ENCODE measurements at regions not wholly inside any gene's neighbourhood (a gene's known extent, or its start where the extent isn't known, plus 50 kb on each side); places are given as distances from the start of the nearest gene placed in this dataset.

- no peak for DNase-seq (ENCODE audit: low read depth)
- H3K4me3 ChIP-seq (ENCODE audit: low read length): no peak overlapping the region
- TF ChIP-seq CTCF (conservative IDR thresholded peaks at IDR 0.05; ENCODE audit: low read length): no peak
Measured at GRCh38 chr12:107986183-107986582, 142.9 kb upstream of the WSCD2 start.

- peak; percentile 36 for TF ChIP-seq CTCF (conservative IDR thresholded peaks at IDR 0.05; ENCODE audit: low read length)
- no peak for DNase-seq (ENCODE audit: low read depth)
- no peak overlapping the region for H3K4me3 ChIP-seq (ENCODE audit: low read length)
Measured at GRCh38 chr12:107990325-107990724, 138.8 kb upstream of the WSCD2 start.

GRCh38 chr12:107992029-107992428 lies 137.1 kb upstream of the WSCD2 start:
- no peak for DNase-seq (ENCODE audit: low read depth)
- H3K4me3 ChIP-seq (ENCODE audit: low read length): no peak overlapping the region

GRCh38 chr12:107992870-107993451 lies 136.1 kb upstream of the WSCD2 start:
- TF ChIP-seq CTCF (conservative IDR thresholded peaks at IDR 0.05; ENCODE audit: low read length): peak; percentile 55
- peak; percentile 30 for DNase-seq (ENCODE audit: low read depth)

More at GRCh38 chr12:107992029-107992428, 137.1 kb upstream of the WSCD2 start:
- TF ChIP-seq CTCF (conservative IDR thresholded peaks at IDR 0.05; ENCODE audit: low read length): no peak

GRCh38 chr12:107998863-107999262 lies 130.2 kb upstream of the WSCD2 start:
- H3K4me3 ChIP-seq (ENCODE audit: low read length): no peak overlapping the region
- no peak for DNase-seq (ENCODE audit: low read depth)
- no peak for TF ChIP-seq CTCF (conservative IDR thresholded peaks at IDR 0.05; ENCODE audit: low read length)

More at GRCh38 chr12:107992870-107993451, 136.1 kb upstream of the WSCD2 start:
- no peak overlapping the region for H3K4me3 ChIP-seq (ENCODE audit: low read length)

- TF ChIP-seq CTCF (conservative IDR thresholded peaks at IDR 0.05; ENCODE audit: low read length): no peak
- no peak for DNase-seq (ENCODE audit: low read depth)
- no peak overlapping the region for H3K4me3 ChIP-seq (ENCODE audit: low read length)
Measured at GRCh38 chr12:108000111-108000510, 129.0 kb upstream of the WSCD2 start.

- DNase-seq (ENCODE audit: low read depth): no peak
- TF ChIP-seq CTCF (conservative IDR thresholded peaks at IDR 0.05; ENCODE audit: low read length): no peak
- H3K4me3 ChIP-seq (ENCODE audit: low read length): no peak overlapping the region
Measured at GRCh38 chr12:108004319-108004718, 124.8 kb upstream of the WSCD2 start.
